MM.1S (cell line): ENCODE measurements at regions not wholly inside any gene's neighbourhood (a gene's known extent, or its start where the extent isn't known, plus 50 kb on each side); places are given as distances from the start of the nearest gene placed in this dataset.

Source experiments
- DNase-seq: peaks from one replicate; pipeline ENCODE4 v3.0.0-alpha.2; 2015
- H2AFZ ChIP-seq: fragments of 300-600 bp; sonication (generic); 2 replicates; pipeline ENCODE4 v1.6.0; 2016; ENCODE audit warnings: antibody characterized with exemption, low read length
- H3F3A ChIP-seq: fragments of 300-600 bp; sonication (generic); 2 replicates; pipeline ENCODE4 v1.6.1; 2016; ENCODE audit warnings: mild to moderate bottlenecking, antibody characterized with exemption, low read length, moderate library complexity, mixed read lengths; ENCODE audit not compliant: insufficient read depth
- H3K27ac ChIP-seq: fragments of 300-600 bp; sonication (generic); 2 replicates; pipeline ENCODE4 v1.5.1; 2016; ENCODE audit warnings: mild to moderate bottlenecking, low read length
- H3K27me3 ChIP-seq: fragments of 300-600 bp; sonication (generic); replicated peaks from 2 replicates; pipeline ENCODE4 v1.6.0; 2016; ENCODE audit warnings: low read length; ENCODE audit not compliant: insufficient read depth
- H3K36me3 ChIP-seq: fragments of 300-600 bp; sonication (generic); replicated peaks from 2 replicates; pipeline ENCODE4 v1.6.1; 2016; ENCODE audit warnings: mild to moderate bottlenecking, low read length, mixed read lengths; ENCODE audit not compliant: insufficient read depth
- H3K4me1 ChIP-seq: fragments of 300-600 bp; sonication (generic); 2 replicates; pipeline ENCODE4 v1.6.1; 2016; ENCODE audit warnings: low read length, mixed read lengths
- H3K4me2 ChIP-seq: fragments of 300-600 bp; sonication (generic); 2 replicates; pipeline ENCODE4 v1.6.0; 2016; ENCODE audit warnings: low read depth, low read length
- H3K4me3 ChIP-seq: fragments of 300-600 bp; sonication (generic); 2 replicates; pipeline ENCODE4 v1.5.1; 2016; ENCODE audit warnings: low read length, mixed read lengths
- H3K79me2 ChIP-seq: fragments of 300-600 bp; sonication (generic); 2 replicates; pipeline ENCODE4 v1.6.1; 2016; ENCODE audit warnings: mixed run types, low read length, mixed read lengths
- H3K9ac ChIP-seq: fragments of 300-600 bp; sonication (generic); 2 replicates; pipeline ENCODE4 v1.6.1; 2016; ENCODE audit warnings: low read length, mixed read lengths
- H3K9me2 ChIP-seq: fragments of 300-600 bp; sonication (generic); replicated peaks from 2 replicates; pipeline ENCODE4 v1.6.1; 2016; ENCODE audit warnings: mild to moderate bottlenecking, low read length, mixed read lengths; ENCODE audit not compliant: insufficient read depth
- H3K9me3 ChIP-seq: fragments of 300-600 bp; sonication (generic); replicated peaks from 2 replicates; pipeline ENCODE4 v1.6.1; 2016; ENCODE audit warnings: mild to moderate bottlenecking, low read length, mixed read lengths; ENCODE audit not compliant: insufficient read depth
- H4K20me1 ChIP-seq: fragments of 300-600 bp; sonication (generic); 2 replicates; pipeline ENCODE4 v1.6.1; 2016; ENCODE audit warnings: mild to moderate bottlenecking, low read length, moderate library complexity, mixed read lengths; ENCODE audit not compliant: insufficient read depth
- EZH2 ChIP-seq: fragments of 300-600 bp; sonication (generic); optimal IDR thresholded peaks from 2 replicates; pipeline ENCODE3; 2017; ENCODE audit warnings: low read depth, mild to moderate bottlenecking, antibody characterized with exemption, low read length, mixed read lengths
- EZH2phosphoT487 ChIP-seq: fragments of 300-600 bp; sonication (generic); IDR thresholded peaks from 2 replicates; pipeline ENCODE4 v1.6.1; 2018; ENCODE audit warnings: antibody characterized with exemption, low read length
- TF ChIP-seq, protein P1 (sequence below): fragments of 300-600 bp; sonication (generic); IDR thresholded peaks from 2 replicates; pipeline ENCODE4 v1.5.1; 2016; ENCODE audit warnings: antibody characterized with exemption, low read length, mixed read lengths

DNA sequence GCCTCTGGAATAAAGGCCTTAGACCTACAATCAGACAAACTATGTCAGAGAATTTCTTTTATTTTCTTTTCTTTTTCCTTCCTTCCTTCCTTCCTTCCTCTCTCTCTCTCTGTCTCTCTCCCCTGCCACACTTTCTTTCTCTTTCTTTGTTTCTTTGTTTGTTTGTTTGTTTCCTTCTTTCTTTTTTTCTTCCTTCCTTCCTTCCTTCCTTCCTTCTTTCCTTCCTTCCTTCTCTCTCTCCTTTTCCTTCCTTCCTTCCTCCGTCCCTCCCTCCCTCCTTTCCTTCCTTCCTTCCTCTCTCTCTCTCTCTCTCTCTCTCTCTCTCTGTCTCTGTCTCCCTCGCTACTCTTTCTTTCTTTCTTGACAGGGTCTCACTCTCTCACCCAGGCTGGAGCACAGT, 242.6 kb downstream of the GATA3 start:
- H3K9ac ChIP-seq = no peak overlapping the region

DNA sequence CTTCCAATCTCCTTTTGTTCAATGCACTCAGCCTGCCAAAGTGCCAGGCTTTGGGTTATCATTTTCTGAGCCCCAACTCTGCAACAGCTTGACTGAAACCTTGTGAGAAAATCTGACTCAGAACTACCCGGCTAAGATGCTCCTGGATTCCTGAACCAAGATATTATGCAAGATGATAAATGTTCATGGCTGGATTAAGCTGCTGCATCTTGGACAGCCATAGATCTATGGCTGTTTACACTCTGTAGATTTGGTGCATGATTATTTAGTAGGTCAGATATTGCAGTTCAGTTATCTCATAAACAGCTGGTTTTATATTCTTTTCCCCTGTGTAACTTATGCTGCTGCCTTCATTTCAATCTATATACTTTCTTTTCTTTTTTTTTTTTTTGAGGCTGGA, 243.5 kb downstream of the GATA3 start:
- H3K36me3 ChIP-seq = no peaks in the 10 kb centered on the region
- no peak overlapping the region for H3K4me3 ChIP-seq
- H3K9me2 ChIP-seq = no peaks in the 10 kb centered on the region
- no peaks in the 10 kb centered on the region for H3K4me1 ChIP-seq
- no peak overlapping the region for H2AFZ ChIP-seq
- no peak overlapping the region for H3K27ac ChIP-seq
- no peaks in the 10 kb centered on the region for H3F3A ChIP-seq
- no peak overlapping the region for H3K9ac ChIP-seq
- H3K27me3 ChIP-seq = no peaks in the 10 kb centered on the region
- H3K4me2 ChIP-seq = no peak overlapping the region
- no peaks in the 10 kb centered on the region for H3K79me2 ChIP-seq
- no peaks in the 10 kb centered on the region for H4K20me1 ChIP-seq
- DNase-seq = no peak
- no peaks in the 10 kb centered on the region for H3K9me3 ChIP-seq
- TF ChIP-seq, protein P1, sequence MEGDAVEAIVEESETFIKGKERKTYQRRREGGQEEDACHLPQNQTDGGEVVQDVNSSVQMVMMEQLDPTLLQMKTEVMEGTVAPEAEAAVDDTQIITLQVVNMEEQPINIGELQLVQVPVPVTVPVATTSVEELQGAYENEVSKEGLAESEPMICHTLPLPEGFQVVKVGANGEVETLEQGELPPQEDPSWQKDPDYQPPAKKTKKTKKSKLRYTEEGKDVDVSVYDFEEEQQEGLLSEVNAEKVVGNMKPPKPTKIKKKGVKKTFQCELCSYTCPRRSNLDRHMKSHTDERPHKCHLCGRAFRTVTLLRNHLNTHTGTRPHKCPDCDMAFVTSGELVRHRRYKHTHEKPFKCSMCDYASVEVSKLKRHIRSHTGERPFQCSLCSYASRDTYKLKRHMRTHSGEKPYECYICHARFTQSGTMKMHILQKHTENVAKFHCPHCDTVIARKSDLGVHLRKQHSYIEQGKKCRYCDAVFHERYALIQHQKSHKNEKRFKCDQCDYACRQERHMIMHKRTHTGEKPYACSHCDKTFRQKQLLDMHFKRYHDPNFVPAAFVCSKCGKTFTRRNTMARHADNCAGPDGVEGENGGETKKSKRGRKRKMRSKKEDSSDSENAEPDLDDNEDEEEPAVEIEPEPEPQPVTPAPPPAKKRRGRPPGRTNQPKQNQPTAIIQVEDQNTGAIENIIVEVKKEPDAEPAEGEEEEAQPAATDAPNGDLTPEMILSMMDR = no peak
- TF ChIP-seq EZH2 (no peak), EZH2phosphoT487 (no peak)

More for the DNA sequence above, 242.6 kb downstream of the GATA3 start:
- DNase-seq = no peak
- H3K4me2 ChIP-seq = no peak overlapping the region
- no peaks in the 10 kb centered on the region for H3K36me3 ChIP-seq
- H4K20me1 ChIP-seq = no peaks in the 10 kb centered on the region
- no peak overlapping the region for H3K4me3 ChIP-seq
- TF ChIP-seq, protein P1 = no peak
- TF ChIP-seq EZH2phosphoT487 = no peak
- TF ChIP-seq EZH2 = no peak
- H3K9me2 ChIP-seq = no peaks in the 10 kb centered on the region
- H3K27me3 ChIP-seq = no peaks in the 10 kb centered on the region
- H3F3A ChIP-seq = no peaks in the 10 kb centered on the region
- no peaks in the 10 kb centered on the region for H3K9me3 ChIP-seq
- H3K27ac ChIP-seq = no peak overlapping the region
- no peak overlapping the region for H2AFZ ChIP-seq
- no peaks in the 10 kb centered on the region for H3K4me1 ChIP-seq
- H3K79me2 ChIP-seq = no peaks in the 10 kb centered on the region

DNA sequence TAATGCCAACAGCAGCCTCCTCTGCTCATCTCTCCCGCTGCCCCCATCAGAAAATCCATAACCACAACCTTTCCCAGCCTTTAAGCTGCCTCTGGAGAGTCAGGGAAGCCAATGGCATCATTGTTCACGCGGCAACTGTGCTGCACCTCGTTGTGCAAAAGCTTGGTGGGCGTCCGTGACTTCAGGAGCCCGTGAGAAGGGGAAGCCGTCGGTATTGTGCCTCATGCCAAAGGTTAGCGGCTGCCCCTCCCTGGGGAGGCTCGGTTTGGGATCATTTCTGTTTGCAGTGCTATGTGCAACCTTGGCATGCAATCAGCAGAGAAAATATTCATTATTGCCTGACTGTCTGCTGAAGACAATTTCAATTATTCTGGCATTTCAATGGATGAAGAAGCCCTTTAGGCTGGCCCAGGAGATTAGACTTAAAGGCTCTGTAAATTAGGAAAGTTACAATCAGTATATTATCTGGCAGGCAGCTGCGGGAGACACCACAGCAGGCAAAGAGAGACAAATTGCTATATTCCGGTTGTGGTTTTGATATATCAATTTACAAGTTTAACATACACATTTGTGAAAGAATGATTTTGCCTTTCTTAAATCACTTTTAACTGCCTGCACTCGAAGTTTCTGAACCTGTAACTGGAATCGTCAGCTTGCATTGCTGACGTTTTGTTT, 244.5 kb downstream of the GATA3 start:
- no peak overlapping the region for H3K4me3 ChIP-seq
- TF ChIP-seq EZH2 = no peak
- no peak for TF ChIP-seq EZH2phosphoT487
- TF ChIP-seq, protein P1 = no peak
- H3K9me3 ChIP-seq = no peaks in the 10 kb centered on the region
- H3K4me2 ChIP-seq = no peak overlapping the region
- H3K27me3 ChIP-seq = no peaks in the 10 kb centered on the region
- no peaks in the 10 kb centered on the region for H3F3A ChIP-seq
- no peaks in the 10 kb centered on the region for H3K4me1 ChIP-seq
- no peak overlapping the region for H3K27ac ChIP-seq
- DNase-seq = no peak
- no peaks in the 10 kb centered on the region for H3K79me2 ChIP-seq
- H2AFZ ChIP-seq = no peak overlapping the region
- H3K36me3 ChIP-seq = no peaks in the 10 kb centered on the region
- H3K9me2 ChIP-seq = no peaks in the 10 kb centered on the region
- no peaks in the 10 kb centered on the region for H4K20me1 ChIP-seq
- no peak overlapping the region for H3K9ac ChIP-seq
